DND-41 (cell line): ENCODE measurements at regions not wholly inside any gene's neighbourhood (a gene's known extent, or its start where the extent isn't known, plus 50 kb on each side); places are given as distances from the start of the nearest gene placed in this dataset.

ENCODE experiments used
- EZH2 ChIP-seq: IDR thresholded peaks from 3 replicates; pipeline ENCODE4 v1.6.1; 2012; ENCODE audit warnings: borderline replicate concordance, low read depth, mild to moderate bottlenecking, moderate library complexity, low read length, inconsistent platforms; ENCODE audit not compliant: severe bottlenecking
- TF ChIP-seq, protein P1 (sequence below): IDR thresholded peaks from 2 replicates; pipeline ENCODE4 v1.5.1; 2012; ENCODE audit warnings: borderline replicate concordance, low read length, moderate library complexity, mild to moderate bottlenecking; ENCODE audit not compliant: poor library complexity, severe bottlenecking; ENCODE audit errors: extremely low read depth

- TF ChIP-seq, protein P1, sequence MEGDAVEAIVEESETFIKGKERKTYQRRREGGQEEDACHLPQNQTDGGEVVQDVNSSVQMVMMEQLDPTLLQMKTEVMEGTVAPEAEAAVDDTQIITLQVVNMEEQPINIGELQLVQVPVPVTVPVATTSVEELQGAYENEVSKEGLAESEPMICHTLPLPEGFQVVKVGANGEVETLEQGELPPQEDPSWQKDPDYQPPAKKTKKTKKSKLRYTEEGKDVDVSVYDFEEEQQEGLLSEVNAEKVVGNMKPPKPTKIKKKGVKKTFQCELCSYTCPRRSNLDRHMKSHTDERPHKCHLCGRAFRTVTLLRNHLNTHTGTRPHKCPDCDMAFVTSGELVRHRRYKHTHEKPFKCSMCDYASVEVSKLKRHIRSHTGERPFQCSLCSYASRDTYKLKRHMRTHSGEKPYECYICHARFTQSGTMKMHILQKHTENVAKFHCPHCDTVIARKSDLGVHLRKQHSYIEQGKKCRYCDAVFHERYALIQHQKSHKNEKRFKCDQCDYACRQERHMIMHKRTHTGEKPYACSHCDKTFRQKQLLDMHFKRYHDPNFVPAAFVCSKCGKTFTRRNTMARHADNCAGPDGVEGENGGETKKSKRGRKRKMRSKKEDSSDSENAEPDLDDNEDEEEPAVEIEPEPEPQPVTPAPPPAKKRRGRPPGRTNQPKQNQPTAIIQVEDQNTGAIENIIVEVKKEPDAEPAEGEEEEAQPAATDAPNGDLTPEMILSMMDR, result no peak
- no peak for TF ChIP-seq EZH2
These were observed 280.3 kb upstream of the ATP5MC3 start for GRCh38 chr2:175461839-175462238.
